ENCODE measurements at regions not wholly inside any gene's neighbourhood (a gene's known extent, or its start where the extent isn't known, plus 50 kb on each side); places are given as distances from the start of the nearest gene placed in this dataset.
"Not testable (repeated sequence)": the region's sequence is repeated elsewhere in the genome, so short reads cannot be mapped to it uniquely, and the experiment has no call there.

DNA sequence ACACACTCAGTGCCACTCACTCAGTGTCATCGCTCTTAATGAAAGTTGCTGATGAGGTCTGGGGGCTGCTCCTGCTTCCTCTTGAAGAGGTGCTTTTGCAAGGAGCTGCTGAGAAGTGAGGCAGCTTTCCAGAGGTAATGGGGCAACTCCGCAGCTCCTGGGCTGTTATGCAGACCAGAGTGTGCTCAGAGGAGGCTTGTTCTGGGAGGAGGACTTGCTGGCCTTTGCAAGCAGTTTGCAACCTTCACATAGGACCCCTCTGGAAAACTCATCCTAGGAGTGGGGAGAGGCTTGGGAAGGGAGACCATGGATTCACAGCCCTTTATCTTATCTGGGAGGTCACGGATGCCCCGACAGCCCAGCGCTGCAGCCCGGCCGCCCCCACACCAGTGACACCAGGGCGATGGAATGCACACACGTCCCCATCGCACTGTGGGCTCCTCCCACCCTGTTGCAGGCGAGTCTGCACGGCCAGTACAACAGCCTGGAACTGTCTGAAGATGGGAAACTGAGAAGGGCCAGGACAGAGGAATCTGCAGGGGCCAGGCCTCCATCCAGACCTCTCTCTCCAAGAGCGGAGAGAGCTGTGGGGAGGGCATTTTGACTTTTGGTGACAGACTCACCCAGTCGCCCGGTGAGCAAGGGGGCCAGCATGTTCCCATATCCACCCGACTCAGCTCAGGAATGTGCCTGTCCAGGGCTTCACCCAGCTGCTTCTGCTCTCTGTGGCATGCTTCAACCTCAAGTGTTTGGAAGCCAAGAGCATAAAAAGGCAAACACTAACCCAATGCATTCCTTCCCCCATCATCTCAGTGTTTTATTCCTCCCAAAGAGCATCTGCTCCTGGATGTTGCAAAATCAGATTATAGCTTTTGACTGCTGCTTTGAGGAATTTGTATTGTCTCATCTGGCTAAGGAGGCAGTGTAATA, 78.6 kb upstream of the ZNF469 start:
- no peak for DNase-seq (ENCODE audit: low read depth)

GRCh38 chr16:88305176-88305575, 77.6 kb upstream of the ZNF469 start:
- no peak for DNase-seq (ENCODE audit: low read depth)

DNA sequence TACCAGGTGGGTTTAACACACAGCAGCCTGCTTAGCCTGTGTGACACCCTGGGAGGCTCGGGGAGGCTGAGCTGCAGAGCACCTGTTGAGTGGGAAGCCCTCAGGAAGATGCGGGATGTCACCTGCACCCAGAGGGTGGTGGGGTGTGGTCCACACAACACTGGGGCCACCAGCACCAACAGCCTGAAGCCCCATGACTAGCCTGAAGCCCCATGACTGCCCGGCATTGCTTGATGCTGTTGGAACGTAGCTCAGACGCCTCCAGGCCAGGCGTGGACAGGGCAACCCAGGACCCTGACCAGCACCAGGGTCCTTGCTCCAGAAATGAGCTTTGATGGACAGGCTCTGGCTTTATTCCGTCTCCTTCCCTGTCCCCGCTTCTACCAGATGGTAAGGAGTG, 76.3 kb upstream of the ZNF469 start:
- no peak for DNase-seq (ENCODE audit: low read depth)

- DNase-seq (ENCODE audit: low read depth) = no peak
Observed at GRCh38 chr16:88306860-88307545, 75.8 kb upstream of the ZNF469 start.

DNA sequence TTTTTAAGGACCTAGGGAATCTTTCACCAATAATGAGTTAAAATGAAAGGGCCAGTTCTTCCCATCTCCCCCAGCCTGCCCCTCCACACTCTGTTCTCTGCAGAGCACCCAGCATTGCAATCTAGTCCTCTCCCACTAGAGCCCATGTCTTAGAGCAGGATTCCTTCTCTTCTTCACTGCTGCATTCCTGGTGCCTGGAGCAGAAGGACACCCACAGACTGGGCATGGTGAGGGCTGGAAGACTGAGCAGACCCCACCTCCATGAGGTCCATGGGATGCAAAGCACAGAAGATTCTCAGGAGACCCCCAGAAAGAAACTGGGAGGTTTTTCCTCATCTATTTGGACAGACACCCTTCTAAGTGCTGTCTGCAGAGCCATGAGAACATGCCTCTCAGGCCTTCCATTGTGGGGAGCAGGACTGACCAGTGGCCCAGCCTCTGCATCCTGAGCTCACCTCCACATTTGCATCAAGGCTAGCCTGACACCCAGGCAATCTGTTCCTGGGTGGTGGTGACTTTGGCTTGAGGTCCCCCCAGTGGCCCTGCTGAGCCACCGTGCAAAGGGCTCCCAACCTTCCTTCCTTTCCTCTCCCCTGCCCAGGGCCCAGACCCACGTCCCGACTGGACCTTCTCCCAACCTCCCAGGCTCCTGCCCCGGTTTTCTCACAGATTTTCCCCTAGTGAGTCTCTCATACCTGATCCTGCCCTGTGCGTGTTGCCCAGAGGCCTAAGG, 74.2 kb upstream of the ZNF469 start:
- no peak for DNase-seq (ENCODE audit: low read depth)

DNA sequence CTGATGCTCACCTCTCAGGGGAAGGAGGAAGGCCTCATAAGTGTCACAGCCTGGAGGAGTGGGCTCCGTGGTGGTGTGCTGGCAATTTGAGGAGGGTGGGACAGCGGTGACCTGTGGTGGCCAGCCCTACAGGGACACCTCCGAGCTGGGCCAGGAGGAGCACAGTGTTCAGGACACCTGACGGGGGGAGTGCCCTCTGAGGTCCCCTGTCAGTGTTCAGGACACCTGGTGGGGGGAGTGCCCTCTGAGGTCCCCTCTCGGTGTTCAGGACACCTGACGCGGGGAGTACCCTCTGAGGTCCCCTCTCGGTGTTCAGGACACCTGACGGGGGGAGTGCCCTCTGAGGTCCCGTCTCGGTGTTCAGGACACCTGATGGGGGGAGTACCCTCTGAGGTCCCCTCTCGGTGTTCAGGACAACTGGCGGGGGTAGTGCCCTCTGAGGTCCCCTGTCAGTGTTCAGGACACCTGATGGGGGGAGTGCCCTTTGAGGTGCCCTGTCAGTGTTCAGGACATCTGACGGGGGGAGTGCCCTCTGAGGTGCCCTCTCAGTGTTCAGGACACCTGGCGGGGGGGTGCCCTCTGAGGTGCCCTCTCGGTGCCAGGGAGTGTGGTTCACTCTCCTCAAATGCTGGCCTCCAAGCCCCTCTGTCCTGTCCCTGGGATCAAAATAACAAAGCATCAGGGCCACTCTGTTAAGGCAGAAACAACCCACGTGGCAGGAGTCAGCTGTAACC, 73.4 kb upstream of the ZNF469 start:
- no peak for DNase-seq (ENCODE audit: low read depth)

- DNase-seq (ENCODE audit: low read depth) = no peak
Observed at GRCh38 chr16:88309908-88310265, 72.9 kb upstream of the ZNF469 start.

DNA sequence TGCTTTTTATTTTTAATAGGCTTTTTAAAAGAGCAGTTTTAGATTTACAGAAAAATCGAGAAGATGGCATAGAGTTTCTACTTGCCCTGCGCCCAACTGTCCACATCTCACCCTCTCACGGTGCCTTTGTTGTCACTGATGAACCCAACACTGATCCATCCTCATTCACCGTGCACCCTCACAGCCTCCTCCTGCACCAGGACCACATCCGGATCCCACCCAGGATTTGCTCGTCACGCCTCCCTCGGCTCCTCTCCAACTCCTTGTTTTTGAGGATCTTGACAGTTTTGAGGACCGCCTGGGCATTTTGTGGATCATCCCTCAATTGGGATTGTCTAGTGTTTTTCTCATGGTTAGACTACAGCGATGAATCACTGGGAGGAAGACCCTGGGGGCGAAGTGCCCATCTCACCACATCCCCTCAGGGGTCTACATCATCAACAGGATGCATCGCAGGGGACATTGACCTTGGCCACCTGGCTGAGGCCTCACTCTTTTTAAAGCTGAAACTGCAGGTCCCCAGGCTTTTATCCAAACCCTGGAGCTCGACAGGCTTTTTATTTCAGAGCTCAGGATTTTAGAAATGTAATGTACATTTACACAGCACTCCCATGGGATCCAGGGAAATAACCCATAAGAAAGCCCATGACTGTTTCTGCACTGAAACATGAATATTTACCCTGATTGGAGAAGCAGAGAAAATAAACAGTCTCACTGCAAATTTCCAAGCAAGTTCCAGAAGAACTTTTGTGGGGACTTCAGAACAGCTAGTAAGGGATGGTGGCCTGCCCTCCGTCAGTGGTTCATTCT, 71.8 kb upstream of the ZNF469 start:
- no peak for DNase-seq (ENCODE audit: low read depth)

GRCh38 chr16:88311860-88312259, 70.9 kb upstream of the ZNF469 start:
- not testable (repeated sequence) for DNase-seq (ENCODE audit: low read depth)

- no peak for DNase-seq (ENCODE audit: low read depth)
Observed at GRCh38 chr16:88312732-88313131, 70.0 kb upstream of the ZNF469 start.

- no peak for DNase-seq (ENCODE audit: low read depth)
Observed at GRCh38 chr16:88314991-88315542, 67.7 kb upstream of the ZNF469 start.

GRCh38 chr16:88315543-88316105, 67.1 kb upstream of the ZNF469 start:
- DNase-seq (ENCODE audit: low read depth) = no peak

DNA sequence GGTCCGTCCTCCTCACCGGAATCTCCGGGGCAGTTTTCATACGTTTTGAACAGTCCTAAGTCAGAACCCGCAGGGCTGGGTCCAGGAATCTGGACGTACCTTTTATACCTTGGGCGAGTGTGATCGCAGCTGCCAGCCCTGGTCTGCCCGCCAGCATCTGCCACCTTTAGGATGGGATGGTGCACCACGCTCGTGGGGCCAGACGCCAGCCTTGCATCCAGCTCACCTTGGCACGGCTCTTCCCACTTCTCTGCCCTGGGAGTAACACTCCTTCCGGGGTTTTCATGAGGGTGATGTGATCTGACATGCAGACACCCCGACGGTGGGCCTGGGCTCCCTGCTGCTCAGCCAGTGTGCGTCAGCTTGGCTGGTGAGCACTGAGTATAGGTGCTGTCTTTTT, 66.6 kb upstream of the ZNF469 start:
- DNase-seq (ENCODE audit: low read depth) = no peak

DNA sequence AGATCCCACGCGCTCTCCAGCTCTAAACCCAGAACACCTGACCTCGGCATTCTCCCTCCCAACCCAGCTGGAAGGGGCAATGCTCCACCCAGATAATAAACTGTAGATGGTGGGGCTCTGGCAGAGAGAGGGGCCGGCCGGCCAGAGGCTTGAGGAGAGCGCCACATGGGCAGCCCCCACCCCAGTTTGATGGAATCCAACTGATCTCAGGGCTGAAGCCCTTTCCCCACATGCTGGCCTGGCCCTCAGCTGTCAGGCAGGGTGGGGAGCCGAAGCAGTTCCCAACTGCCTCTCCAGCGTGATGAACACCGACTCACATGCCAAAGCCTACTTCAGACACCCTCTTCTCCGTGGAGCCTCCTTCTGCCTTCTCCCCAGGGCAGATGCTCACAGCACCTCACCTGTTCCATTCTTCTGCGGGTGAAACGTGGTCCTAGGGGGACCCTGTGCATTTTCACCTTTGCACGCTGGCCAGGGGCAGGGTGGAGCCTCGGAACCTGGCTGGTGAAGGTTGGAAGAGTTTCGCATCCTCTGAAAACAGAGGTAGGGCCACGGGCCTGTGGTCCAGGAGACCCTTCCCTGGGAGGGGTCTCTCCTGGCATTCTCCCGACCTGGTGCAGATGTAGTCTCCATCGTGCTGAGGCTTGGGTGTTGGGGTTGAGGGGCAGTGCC, 65.7 kb upstream of the ZNF469 start:
- DNase-seq (ENCODE audit: low read depth) = no peak

DNA sequence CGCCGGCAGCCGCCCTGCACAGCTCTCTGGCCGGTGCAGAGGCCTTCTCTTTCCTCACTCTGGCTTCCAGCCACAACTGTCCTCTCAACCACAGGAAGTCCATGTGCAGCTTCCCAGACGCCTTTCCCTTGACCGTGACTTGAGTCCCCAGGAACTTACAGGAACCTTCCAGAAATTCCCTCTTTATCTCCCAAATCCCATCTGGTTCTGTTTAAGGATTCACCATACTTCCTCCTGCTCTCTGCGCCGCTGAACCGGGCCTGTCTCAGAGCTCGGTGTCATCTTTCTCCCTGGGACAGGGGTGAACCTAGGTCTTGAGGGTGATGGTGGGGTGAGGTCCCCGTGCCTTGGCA, 65.2 kb upstream of the ZNF469 start:
- no peak for DNase-seq (ENCODE audit: low read depth)

- no peak for DNase-seq (ENCODE audit: low read depth)
Observed at GRCh38 chr16:88318051-88318450, 64.7 kb upstream of the ZNF469 start.

DNA sequence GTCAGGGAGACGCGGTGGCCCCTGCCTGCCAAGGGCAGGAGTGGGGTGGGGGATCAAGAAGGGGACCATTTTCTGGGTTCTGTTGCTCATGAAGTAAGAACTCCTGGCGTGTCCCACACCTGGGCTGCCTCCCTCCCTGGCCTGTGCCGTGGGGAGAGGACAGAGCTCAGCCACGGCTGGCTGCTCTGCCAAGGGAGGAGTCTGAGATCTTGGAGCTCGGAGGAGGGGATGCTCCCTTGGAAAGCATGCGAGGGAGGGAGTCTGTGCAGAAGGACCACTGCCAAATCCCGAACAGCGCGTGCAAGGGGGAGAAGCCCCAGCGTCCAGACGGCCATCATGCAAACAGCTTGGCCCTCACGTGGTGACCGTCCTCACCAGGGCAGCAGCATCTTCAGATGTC, 64.2 kb upstream of the ZNF469 start:
- DNase-seq (ENCODE audit: low read depth) = no peak

DNA sequence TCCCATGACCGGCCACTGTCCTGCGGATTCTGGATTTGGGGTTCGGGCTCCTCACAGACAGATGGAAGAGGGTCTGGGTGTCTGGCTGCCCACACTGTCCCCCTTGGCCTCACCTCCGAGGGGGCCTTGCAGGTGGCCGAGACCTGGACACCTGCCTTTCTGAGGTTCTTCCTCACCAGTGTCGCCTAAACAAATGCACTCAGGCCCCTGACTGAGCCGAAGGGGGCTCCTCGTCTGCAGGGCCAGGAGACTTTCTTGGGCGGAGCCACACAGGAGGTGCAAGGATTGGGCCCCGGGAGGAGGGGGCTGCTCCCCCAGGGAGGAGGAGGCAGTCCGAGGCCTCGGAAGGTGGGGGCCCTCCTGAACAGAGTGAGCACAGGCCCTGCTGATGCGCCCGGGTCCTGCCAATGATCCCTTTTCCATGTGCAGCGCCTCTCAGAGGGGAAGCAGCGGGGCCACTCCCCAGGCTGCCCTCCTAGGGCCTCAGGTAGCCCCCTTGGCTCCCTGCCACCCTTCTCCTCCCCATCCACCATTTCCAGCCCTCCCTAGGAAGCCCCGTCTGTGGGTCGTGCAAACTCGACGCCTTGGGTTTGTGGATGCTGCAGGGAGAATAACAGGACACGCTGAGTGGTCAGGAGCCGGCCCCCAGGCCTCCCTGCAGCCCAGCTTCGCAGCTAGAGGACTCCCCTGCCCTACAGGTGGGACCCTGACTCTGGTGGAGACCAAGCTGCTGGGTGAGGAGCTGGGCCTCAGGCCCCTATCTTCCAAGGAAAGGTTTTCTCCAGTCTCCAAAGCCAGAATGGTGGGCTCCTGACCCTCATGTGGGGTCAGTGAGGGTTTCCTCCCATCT, 63.4 kb upstream of the ZNF469 start:
- no peak for DNase-seq (ENCODE audit: low read depth)

DNA sequence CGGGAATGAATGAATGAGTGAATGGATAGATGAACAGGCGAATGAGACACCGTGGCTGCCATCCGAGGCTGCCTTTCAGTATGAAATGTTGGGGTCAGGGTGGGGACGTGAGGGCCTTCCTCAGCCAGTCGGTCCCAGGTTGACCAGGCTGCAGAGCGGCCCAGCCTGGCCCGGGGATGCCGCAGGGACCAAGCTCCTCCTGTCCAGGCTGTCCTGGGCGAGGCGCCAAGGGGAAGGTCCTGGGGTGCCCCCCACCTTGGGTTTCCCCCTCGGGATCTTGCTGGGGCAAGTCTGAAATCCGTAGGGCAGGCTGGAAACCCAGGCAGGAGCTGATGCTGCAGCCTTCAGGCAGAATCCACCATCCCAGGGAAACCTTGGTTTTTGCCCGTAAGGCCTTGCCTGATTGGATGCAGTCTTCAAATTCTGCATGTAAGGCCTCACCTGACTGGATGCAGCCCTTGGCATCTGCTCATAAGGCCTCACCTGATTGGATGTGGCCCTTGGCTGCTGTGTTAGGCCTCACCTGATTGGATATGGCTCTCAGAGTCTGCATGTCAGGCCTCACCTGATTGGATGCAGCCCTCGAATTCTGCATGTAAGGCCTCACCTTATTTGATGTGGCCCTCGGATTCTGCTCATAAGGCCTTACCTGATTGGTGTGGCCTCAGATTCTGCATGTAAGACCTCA, 61.7 kb upstream of the ZNF469 start:
- no peak for DNase-seq (ENCODE audit: low read depth)

Data from T-helper 22 cell (primary cell).